ENCODE measurements at regions not wholly inside any gene's neighbourhood (a gene's known extent, or its start where the extent isn't known, plus 50 kb on each side); places are given as distances from the start of the nearest gene placed in this dataset. TPM values are rescaled to one million over a fixed set of nuclear protein-coding genes. Genes with fewer than 3 reads are reported as not detected.

- TF ChIP-seq, protein P1, sequence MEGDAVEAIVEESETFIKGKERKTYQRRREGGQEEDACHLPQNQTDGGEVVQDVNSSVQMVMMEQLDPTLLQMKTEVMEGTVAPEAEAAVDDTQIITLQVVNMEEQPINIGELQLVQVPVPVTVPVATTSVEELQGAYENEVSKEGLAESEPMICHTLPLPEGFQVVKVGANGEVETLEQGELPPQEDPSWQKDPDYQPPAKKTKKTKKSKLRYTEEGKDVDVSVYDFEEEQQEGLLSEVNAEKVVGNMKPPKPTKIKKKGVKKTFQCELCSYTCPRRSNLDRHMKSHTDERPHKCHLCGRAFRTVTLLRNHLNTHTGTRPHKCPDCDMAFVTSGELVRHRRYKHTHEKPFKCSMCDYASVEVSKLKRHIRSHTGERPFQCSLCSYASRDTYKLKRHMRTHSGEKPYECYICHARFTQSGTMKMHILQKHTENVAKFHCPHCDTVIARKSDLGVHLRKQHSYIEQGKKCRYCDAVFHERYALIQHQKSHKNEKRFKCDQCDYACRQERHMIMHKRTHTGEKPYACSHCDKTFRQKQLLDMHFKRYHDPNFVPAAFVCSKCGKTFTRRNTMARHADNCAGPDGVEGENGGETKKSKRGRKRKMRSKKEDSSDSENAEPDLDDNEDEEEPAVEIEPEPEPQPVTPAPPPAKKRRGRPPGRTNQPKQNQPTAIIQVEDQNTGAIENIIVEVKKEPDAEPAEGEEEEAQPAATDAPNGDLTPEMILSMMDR (IDR thresholded peaks at IDR 0.05), result no peak
- DNase-seq (ENCODE audit: low spot score), result no peak
- Mint-ChIP-seq H3K36me3 (ENCODE audit: low read depth) (no peaks in the 10 kb centered on the region), H3K9me3 (ENCODE audit: low read depth) (peaks cover 4% of the 10 kb centered on the region), H3K27ac (ENCODE audit: unreplicated experiment) (no peak overlapping the region), H3K4me3 (ENCODE audit: unreplicated experiment) (no peak overlapping the region), H3K27me3 (ENCODE audit: low read depth) (peaks cover 11% of the 10 kb centered on the region), H3K4me1 (ENCODE audit: low read depth) (no peaks in the 10 kb centered on the region)
Observed at GRCh38 chr20:7820897-7821296, 119.4 kb downstream of the HAO1 start.

DNA sequence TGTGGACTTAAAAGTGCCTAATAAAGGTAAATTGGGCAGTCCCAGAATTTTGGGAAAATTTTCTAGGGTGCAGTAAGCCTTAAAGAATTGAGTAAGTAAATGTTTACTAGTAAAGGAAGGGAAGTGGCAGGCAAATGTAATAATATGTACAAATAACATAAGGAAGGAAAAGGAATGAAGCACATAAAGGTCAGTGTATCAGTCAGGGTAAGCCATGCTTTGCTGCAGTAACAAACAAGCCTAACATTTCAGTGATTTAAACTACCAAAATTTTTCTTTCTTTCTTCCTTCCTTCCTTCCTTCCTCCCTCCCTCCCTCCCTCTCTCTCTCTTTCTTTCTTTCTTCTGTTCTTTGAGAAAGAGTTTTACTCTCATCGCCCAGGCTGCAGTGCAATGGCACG is 117.5 kb downstream of the HAO1 start:
- Mint-ChIP-seq H3K9me3 (ENCODE audit: low read depth) (peaks cover 4% of the 10 kb centered on the region), H3K27ac (ENCODE audit: unreplicated experiment) (no peak overlapping the region), H3K4me1 (ENCODE audit: low read depth) (no peaks in the 10 kb centered on the region), H3K4me3 (ENCODE audit: unreplicated experiment) (no peak overlapping the region), H3K36me3 (ENCODE audit: low read depth) (no peaks in the 10 kb centered on the region), H3K27me3 (ENCODE audit: low read depth) (peaks cover 11% of the 10 kb centered on the region)
- TF ChIP-seq, protein P1 (IDR thresholded peaks at IDR 0.05), result no peak
- no peak for DNase-seq (ENCODE audit: low spot score)

DNA sequence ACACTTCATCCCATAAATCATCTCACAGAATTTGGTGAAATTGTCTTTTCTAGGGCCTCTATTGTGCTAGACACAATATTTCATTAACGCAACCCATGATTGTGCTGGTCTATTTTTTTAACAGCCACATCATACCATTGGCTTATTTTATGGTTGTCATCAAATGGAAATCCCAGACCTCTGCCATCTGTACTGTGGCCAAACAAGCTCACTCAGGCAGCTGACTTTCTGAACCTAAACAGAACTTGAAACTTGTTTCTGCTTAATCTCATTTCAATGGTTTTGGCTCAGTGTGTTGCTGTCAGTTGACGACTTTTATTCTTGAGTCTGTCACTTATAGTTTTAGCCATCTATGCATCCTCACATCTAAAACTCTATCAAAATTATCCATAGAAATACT is 111.8 kb downstream of the HAO1 start:
- Mint-ChIP-seq H3K36me3 (ENCODE audit: low read depth) (no peaks in the 10 kb centered on the region), H3K4me1 (ENCODE audit: low read depth) (no peaks in the 10 kb centered on the region), H3K9me3 (ENCODE audit: low read depth) (peaks cover 2% of the 10 kb centered on the region), H3K27me3 (ENCODE audit: low read depth) (no peaks in the 10 kb centered on the region), H3K27ac (ENCODE audit: unreplicated experiment) (no peak overlapping the region), H3K4me3 (ENCODE audit: unreplicated experiment) (no peak overlapping the region)
- DNase-seq (ENCODE audit: low spot score), result no peak
- TF ChIP-seq, protein P1 (IDR thresholded peaks at IDR 0.05), result no peak

DNA sequence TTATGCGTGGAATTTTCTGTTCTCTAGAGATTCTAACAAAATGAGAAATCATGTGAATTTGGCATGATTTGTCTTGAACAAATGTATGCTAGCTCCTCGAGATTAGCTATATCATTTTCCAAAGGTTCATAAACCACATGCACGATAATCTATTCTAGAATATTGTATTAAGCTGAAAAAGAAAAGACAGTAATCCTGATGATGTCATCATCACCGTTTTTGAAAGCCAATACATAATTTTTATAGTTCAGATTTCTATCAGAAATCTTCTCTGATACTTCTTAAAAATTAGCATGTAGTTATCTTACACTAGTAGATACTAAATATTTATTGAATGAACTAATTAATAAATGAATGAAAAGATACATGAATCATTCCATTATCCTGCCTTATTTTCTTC is 111.2 kb downstream of the HAO1 start:
- Mint-ChIP-seq H3K36me3 (ENCODE audit: low read depth) (no peaks in the 10 kb centered on the region), H3K4me3 (ENCODE audit: unreplicated experiment) (no peak overlapping the region), H3K27ac (ENCODE audit: unreplicated experiment) (no peak overlapping the region), H3K27me3 (ENCODE audit: low read depth) (no peaks in the 10 kb centered on the region), H3K9me3 (ENCODE audit: low read depth) (peaks cover 4% of the 10 kb centered on the region), H3K4me1 (ENCODE audit: low read depth) (no peaks in the 10 kb centered on the region)
- TF ChIP-seq, protein P1 (IDR thresholded peaks at IDR 0.05), result no peak
- DNase-seq (ENCODE audit: low spot score), result no peak

GRCh38 chr20:7829776-7830175 is 110.5 kb downstream of the HAO1 start:
- no peak for DNase-seq (ENCODE audit: low spot score)
- TF ChIP-seq, protein P1 (IDR thresholded peaks at IDR 0.05), result no peak
- H3K4me1 Mint-ChIP-seq (ENCODE audit: low read depth), result no peaks in the 10 kb centered on the region
- no peaks in the 10 kb centered on the region for H3K27me3 Mint-ChIP-seq (ENCODE audit: low read depth)
- H3K9me3 Mint-ChIP-seq (ENCODE audit: low read depth), result peaks cover 8% of the 10 kb centered on the region
- no peak overlapping the region for H3K27ac Mint-ChIP-seq (ENCODE audit: unreplicated experiment)
- H3K36me3 Mint-ChIP-seq (ENCODE audit: low read depth), result no peaks in the 10 kb centered on the region
- no peak overlapping the region for H3K4me3 Mint-ChIP-seq (ENCODE audit: unreplicated experiment)

Small RNA genes lying in the stretch of these regions (microRNA-seq; reads per million reads assigned to microRNA genes)
- gene MIR8062 (ENCODE audit: borderline number of aligned reads), result not detected
